IPS-18c (cell line): ENCODE measurements at regions not wholly inside any gene's neighbourhood (a gene's known extent, or its start where the extent isn't known, plus 50 kb on each side); places are given as distances from the start of the nearest gene placed in this dataset.
"Not testable (repeated sequence)": the region's sequence is repeated elsewhere in the genome, so short reads cannot be mapped to it uniquely, and the experiment has no call there.

Experiments used
- H3K4me3 ChIP-seq: 2 replicates; pipeline ENCODE4 v1.7.0; 2013; ENCODE audit warnings: low read depth, mild to moderate bottlenecking, low read length, moderate library complexity; ENCODE audit not compliant: insufficient read depth
- H3K9me3 ChIP-seq: one replicate; pipeline ENCODE4 v1.6.1; 2013; ENCODE audit warnings: mild to moderate bottlenecking, low read length, moderate library complexity; ENCODE audit not compliant: control insufficient read depth, insufficient read depth

GRCh38 chr9:107819772-107820565 lies 330.4 kb upstream of the KLF4 start:
- Histone ChIP-seq H3K9me3 (peaks cover 5% of the 10 kb centered on the region), H3K4me3 (no peak overlapping the region)

GRCh38 chr9:107818503-107818829 lies 328.9 kb upstream of the KLF4 start:
- H3K4me3 ChIP-seq, H3K9me3 ChIP-seq: not testable (repeated sequence)

DNA sequence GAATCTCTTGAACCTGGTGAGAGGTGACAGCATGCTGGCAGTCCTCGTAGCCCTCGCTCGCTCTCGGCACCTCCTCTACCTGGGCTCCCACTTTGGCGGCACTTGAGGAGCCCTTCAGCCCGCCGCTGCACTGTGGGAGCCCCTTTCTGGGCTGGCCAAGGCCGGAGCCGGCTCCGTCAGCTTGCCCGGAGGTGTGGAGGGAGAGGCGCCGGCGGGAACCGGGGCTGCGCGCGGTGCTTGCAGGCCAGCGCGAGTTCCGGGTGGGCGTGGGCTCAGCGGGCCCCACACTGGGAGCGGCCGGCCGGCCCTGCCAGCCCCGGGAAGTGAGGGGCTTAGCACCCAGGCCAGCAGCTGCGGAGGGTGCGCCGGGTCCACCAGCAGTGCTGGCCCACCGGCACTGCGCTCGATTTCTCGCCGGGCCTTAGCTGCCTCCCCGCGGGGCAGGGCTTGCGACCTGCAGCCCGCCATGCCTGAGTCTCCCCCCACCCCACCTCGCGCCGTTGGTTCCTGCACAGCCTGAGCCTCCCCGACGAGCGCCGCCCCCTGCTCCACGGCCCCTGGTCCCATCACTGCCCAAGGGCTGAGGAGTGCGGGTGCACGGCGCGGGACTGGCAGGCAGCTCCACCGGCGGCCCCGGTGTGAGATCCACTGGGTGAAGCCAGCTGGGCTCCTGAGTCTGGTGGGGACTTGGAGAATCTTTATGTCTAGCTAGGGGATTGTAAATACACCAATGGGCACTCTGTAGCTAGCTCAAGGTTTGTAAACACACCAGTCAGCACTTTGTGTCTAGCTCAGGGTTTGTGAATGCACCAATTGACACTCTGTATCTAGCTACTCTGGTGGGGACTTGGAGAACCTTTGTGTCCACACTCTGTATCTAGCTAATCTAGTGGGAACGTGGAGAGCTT lies 328.3 kb upstream of the KLF4 start:
- not testable (repeated sequence) for H3K9me3 ChIP-seq, H3K4me3 ChIP-seq

DNA sequence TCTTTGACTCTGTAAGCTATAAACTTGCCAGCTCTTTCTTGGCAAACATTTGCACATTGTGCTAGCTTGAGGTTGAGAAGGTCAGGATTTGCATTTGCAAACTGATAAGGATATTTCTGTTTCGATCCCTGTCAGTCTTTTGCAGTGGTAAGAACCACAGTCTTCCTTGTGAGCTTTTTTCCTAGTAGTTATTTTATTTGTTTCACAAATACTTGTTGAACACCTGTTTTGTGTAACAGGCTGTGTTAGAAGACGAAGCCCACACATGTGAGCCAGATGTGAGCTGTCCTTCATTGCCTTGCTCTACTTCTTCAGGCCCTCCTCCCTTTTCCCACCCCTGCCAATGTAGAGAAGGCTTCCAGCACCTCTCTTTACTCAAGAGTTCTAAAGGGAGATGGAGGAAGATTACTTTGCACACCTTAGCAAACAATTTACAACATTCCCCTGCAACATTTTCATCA lies 327.0 kb upstream of the KLF4 start:
- H3K9me3 ChIP-seq: peaks cover 5% of the 10 kb centered on the region
- H3K4me3 ChIP-seq: no peak overlapping the region

DNA sequence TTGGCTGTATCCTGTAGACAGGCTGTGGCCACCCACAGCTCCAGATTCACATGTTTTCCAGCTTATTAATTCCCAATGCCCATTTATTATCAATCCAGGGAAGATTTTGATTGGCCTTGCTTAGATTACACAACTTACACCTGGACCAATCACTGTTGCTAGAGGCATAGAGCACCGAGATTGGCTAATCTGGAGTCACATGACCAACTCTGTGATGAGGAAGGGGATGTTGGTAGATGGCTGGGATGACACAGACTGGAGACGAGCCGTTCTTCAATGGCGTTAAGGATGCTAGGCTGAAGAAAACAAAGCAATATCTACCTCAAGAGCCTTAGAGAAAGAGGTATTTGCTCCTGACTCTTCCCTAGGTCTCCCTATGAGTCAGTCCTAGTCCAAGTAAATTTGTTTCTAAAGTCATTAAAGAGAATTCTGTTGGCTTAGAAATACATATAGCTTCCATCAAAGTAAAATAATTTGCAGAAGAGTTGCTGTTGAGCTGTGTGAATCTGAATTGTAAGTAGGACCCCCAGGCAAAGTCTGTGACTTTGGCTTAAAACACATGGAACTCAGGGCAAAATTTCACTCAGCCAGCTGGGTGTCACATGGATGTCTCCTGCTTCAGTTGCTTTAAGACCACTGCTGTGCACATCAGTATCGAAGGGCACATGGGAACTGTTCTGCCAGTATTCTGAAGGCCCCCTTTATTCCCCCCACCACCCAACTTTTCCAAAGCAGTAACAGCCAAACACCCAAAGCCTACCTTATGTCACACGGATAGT lies 326.4 kb upstream of the KLF4 start:
- Histone ChIP-seq H3K4me3 (no peak overlapping the region), H3K9me3 (peaks cover 5% of the 10 kb centered on the region)

DNA sequence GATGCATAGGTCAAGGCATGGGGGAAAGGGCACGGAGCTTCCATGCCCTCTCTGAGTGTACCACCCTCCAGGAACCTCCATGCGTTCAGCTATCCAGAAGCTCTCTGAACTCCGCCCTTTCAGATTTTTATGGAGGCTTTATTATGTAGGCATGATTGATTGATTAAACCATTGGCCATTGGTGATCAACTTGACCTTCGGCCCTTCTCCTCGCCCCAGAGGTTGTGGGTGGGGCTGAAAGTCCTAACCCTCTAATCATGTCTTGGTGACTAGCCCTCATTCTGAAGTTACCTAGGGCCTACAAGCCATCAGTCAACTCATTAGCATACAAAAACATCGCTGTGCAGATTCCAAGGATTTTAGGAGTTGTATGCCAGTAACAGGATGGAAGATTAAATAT lies 323.7 kb upstream of the KLF4 start:
- peaks cover 5% of the 10 kb centered on the region for H3K9me3 ChIP-seq
- H3K4me3 ChIP-seq: no peak overlapping the region

DNA sequence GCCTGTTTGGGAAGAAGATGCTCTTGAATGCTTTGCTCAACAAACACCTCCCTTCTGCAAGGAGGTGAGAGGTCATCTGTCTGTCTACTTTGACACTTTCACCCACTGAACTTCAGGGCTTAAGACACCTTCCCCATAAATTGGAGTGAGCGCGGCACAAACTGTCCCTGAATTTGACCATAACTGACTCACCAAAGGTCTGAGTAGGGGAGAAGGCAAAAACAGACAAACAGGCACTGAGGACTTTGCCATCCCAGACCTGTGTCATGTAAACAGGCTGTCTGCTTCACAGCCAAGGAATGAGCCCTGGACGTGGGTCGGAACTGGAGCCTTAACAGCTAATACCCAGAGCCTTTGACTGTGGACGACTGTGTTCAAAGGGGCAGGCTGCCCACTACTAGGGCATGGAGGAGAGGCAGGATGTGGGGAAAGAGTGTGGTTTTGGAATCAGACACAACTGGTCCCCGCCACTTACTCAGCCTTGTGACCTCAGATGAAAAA lies 320.9 kb upstream of the KLF4 start:
- no peaks in the 10 kb centered on the region for H3K9me3 ChIP-seq
- no peak overlapping the region for H3K4me3 ChIP-seq

- no peaks in the 10 kb centered on the region for H3K9me3 ChIP-seq
- H3K4me3 ChIP-seq: no peak overlapping the region
Measured at GRCh38 chr9:107809871-107810460, 320.4 kb upstream of the KLF4 start.

DNA sequence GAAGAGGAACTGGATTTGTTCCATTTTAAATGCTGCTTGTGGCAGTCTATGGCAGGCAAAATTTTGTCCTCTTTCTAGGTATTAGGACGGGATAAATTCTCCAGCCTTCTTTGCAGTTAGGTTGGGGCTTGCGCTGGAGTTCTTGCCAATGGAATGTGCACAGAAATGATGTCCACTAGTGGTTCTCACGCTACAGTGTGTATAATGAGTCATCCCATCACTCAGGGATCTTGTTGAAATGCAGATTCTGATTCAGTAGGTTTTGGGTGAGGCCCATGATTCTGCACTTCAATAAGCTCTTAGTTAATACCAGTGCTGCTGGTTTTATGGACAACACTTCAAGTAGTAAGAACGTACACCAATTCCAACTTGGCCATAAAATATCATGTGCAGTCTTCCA lies 317.6 kb upstream of the KLF4 start:
- no peaks in the 10 kb centered on the region for H3K9me3 ChIP-seq
- no peak overlapping the region for H3K4me3 ChIP-seq

- Histone ChIP-seq H3K9me3 (no peaks in the 10 kb centered on the region), H3K4me3 (no peak overlapping the region)
Measured at GRCh38 chr9:107805201-107805600, 315.6 kb upstream of the KLF4 start.

- H3K4me3 ChIP-seq: no peak overlapping the region
- no peaks in the 10 kb centered on the region for H3K9me3 ChIP-seq
Measured at GRCh38 chr9:107794259-107794658, 304.7 kb upstream of the KLF4 start.

DNA sequence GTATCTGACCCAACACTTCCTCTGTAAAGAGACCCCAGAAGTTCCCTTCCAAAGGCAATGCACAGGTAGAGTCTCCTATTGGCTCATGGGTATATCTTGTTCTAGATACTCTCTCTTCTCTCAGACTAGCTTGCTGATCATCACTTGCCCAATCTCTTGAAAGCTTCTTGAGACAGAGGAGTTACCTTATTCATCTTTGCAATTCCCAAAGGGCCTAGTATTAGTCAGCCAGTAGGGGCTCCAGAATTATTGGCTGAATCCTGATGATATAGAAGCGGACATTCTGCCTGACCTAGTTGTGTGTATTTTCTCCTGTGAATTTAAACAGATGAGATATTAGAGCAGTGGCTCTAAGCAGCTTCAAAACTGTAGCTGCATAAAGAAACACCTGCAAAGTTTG lies 304.0 kb upstream of the KLF4 start:
- Histone ChIP-seq H3K9me3 (no peaks in the 10 kb centered on the region), H3K4me3 (no peak overlapping the region)

- Histone ChIP-seq H3K4me3 (no peak overlapping the region), H3K9me3 (no peaks in the 10 kb centered on the region)
Measured at GRCh38 chr9:107792596-107792995, 303.0 kb upstream of the KLF4 start.

GRCh38 chr9:107792006-107792405 lies 302.4 kb upstream of the KLF4 start:
- no peaks in the 10 kb centered on the region for H3K9me3 ChIP-seq

DNA sequence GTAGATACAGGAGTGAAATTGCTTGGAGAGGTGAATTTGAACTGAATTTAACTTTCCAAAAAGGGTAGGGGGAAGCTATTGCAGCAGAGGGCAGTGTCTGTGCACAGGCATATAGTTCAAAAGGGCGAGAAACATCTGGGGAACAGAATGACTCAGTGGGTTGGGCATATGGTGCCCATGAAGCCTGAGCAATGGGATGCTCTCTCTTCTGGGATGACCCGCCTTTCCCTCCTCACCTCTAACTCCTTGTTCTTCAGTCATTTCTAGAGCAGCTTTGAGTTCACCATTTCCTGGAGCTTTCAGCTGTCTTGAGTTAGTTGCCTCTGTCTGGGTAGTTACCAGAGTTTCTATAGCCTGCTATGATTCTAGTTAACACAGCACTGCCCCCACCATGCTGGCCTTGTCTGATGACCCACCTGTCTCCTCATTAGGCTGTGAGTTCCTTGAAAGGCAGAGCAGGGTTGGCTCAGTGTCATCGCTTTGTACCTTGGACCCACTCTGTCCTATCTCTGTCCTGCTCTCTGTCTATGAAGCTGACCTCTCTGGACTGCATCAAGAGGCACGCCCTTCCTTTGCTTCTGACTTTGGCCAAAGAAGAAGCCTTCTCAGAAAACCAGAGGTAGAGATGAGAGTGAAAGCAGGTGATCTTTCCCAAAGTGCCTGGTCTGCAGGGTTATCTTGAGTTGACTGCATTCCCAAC lies 299.6 kb upstream of the KLF4 start:
- no peaks in the 10 kb centered on the region for H3K9me3 ChIP-seq
- no peak overlapping the region for H3K4me3 ChIP-seq

More at GRCh38 chr9:107792006-107792405, 302.4 kb upstream of the KLF4 start:
- H3K4me3 ChIP-seq: no peak overlapping the region

DNA sequence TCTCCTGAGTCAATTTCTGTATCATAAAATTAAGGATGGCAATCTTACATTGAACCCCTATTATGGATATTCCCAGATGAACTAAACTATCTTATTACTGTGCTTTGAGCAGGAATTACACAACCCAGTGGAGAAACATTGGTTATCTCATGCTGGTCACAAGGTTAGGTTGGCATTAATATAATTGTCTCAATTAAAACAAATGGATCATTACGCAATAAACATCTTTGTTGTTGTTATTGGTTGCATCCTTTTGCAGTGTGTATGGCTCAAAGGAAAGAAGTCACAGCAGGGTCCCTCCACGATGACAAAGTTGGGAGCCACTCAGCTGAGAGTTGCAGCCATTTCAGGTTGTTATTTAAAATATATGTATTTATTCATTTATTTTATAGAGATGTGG lies 297.0 kb upstream of the KLF4 start:
- no peak overlapping the region for H3K4me3 ChIP-seq
- H3K9me3 ChIP-seq: no peaks in the 10 kb centered on the region
